ENCODE measurements at regions not wholly inside any gene's neighbourhood (a gene's known extent, or its start where the extent isn't known, plus 50 kb on each side); places are given as distances from the start of the nearest gene placed in this dataset.

- Mint-ChIP-seq H3K4me3 (ENCODE audit: unreplicated experiment) (no peak overlapping the region), H3K9me3 (ENCODE audit: unreplicated experiment) (no peaks in the 10 kb centered on the region), H3K4me1 (ENCODE audit: insufficient read depth, unreplicated experiment) (no peaks in the 10 kb centered on the region), H3K36me3 (ENCODE audit: insufficient read depth, unreplicated experiment) (no peaks in the 10 kb centered on the region), H3K27ac (ENCODE audit: low read depth, unreplicated experiment) (no peak overlapping the region), H3K27me3 (ENCODE audit: insufficient read depth, unreplicated experiment) (no peaks in the 10 kb centered on the region)
- ChIA-PET CTCF (no interaction called here), POLR2A (no interaction called here)
- no peak for TF ChIP-seq CTCF (IDR thresholded peaks at IDR 0.05; ENCODE audit: unreplicated experiment)
- no peak for DNase-seq (ENCODE audit: unreplicated experiment)
- intact Hi-C loops (cut with micrococcal nuclease), result no loop called here
- no TSS peak for BruUV-seq (replicated peaks)
Observed at GRCh38 chr5:166320920-166321480, 1970.4 kb upstream of the WWC1 start.

GRCh38 chr5:166324372-166324771, 1967.1 kb upstream of the WWC1 start:
- TF ChIP-seq CTCF (IDR thresholded peaks at IDR 0.05; ENCODE audit: unreplicated experiment), result no peak
- H3K27me3 Mint-ChIP-seq (ENCODE audit: insufficient read depth, unreplicated experiment), result no peaks in the 10 kb centered on the region

GRCh38 chr5:166329149-166329800, 1962.2 kb upstream of the WWC1 start:
- intact Hi-C loops (cut with micrococcal nuclease), result no loop called here
- H3K4me1 Mint-ChIP-seq (ENCODE audit: insufficient read depth, unreplicated experiment), result no peaks in the 10 kb centered on the region
- H3K27me3 Mint-ChIP-seq (ENCODE audit: insufficient read depth, unreplicated experiment), result no peaks in the 10 kb centered on the region
- H3K27ac Mint-ChIP-seq (ENCODE audit: low read depth, unreplicated experiment), result no peak overlapping the region
- H3K9me3 Mint-ChIP-seq (ENCODE audit: unreplicated experiment), result no peaks in the 10 kb centered on the region
- BruUV-seq (replicated peaks), result no TSS peak
- no peaks in the 10 kb centered on the region for H3K36me3 Mint-ChIP-seq (ENCODE audit: insufficient read depth, unreplicated experiment)
- CTCF ChIA-PET, result no interaction called here
- DNase-seq (ENCODE audit: unreplicated experiment), result no peak
- POLR2A ChIA-PET, result no interaction called here
- H3K4me3 Mint-ChIP-seq (ENCODE audit: unreplicated experiment), result no peak overlapping the region
- no peak for TF ChIP-seq CTCF (IDR thresholded peaks at IDR 0.05; ENCODE audit: unreplicated experiment)

More at GRCh38 chr5:166324372-166324771, 1967.1 kb upstream of the WWC1 start:
- intact Hi-C loops (cut with micrococcal nuclease), result no loop called here
- BruUV-seq (replicated peaks), result no TSS peak
- H3K4me3 Mint-ChIP-seq (ENCODE audit: unreplicated experiment), result no peak overlapping the region
- no peak overlapping the region for H3K27ac Mint-ChIP-seq (ENCODE audit: low read depth, unreplicated experiment)
- POLR2A ChIA-PET, result interaction anchor here (0.6 kb wide), 1 partner anchor 69 kb away, joined by 3 read pairs; no protein-coding TSS in a partner anchor
- H3K4me1 Mint-ChIP-seq (ENCODE audit: insufficient read depth, unreplicated experiment), result no peaks in the 10 kb centered on the region
- DNase-seq (ENCODE audit: unreplicated experiment), result no peak
- CTCF ChIA-PET, result interaction anchor here (1.5 kb wide), 1 partner anchor 44 kb away, joined by 3 read pairs; no protein-coding TSS in a partner anchor
- H3K36me3 Mint-ChIP-seq (ENCODE audit: insufficient read depth, unreplicated experiment), result no peaks in the 10 kb centered on the region
- no peaks in the 10 kb centered on the region for H3K9me3 Mint-ChIP-seq (ENCODE audit: unreplicated experiment)

- Mint-ChIP-seq H3K4me3 (ENCODE audit: unreplicated experiment) (no peak overlapping the region), H3K27ac (ENCODE audit: low read depth, unreplicated experiment) (no peak overlapping the region), H3K27me3 (ENCODE audit: insufficient read depth, unreplicated experiment) (no peaks in the 10 kb centered on the region), H3K36me3 (ENCODE audit: insufficient read depth, unreplicated experiment) (no peaks in the 10 kb centered on the region), H3K4me1 (ENCODE audit: insufficient read depth, unreplicated experiment) (no peaks in the 10 kb centered on the region), H3K9me3 (ENCODE audit: unreplicated experiment) (no peaks in the 10 kb centered on the region)
- DNase-seq (ENCODE audit: unreplicated experiment), result no peak
- intact Hi-C loops (cut with micrococcal nuclease), result no loop called here
- no peak for TF ChIP-seq CTCF (IDR thresholded peaks at IDR 0.05; ENCODE audit: unreplicated experiment)
- CTCF ChIA-PET, result no interaction called here
- POLR2A ChIA-PET, result interaction anchor here (0.6 kb wide), 1 partner anchor 81 kb away, joined by 4 read pairs; no protein-coding TSS in a partner anchor
- no TSS peak for BruUV-seq (replicated peaks)
Observed at GRCh38 chr5:166330036-166330435, 1961.4 kb upstream of the WWC1 start.

Data from MCF 10A (cell line).